A549 (cell line): ENCODE measurements at regions not wholly inside any gene's neighbourhood (a gene's known extent, or its start where the extent isn't known, plus 50 kb on each side); places are given as distances from the start of the nearest gene placed in this dataset.

Experiments used
- CHD2 ChIP-seq: fragments of 150-350 bp; IDR thresholded peaks from 2 replicates; pipeline ENCODE4 v1.6.1; 2014; ENCODE audit warnings: low read length; ENCODE audit not compliant: partially characterized antibody
- CTCF ChIP-seq: fragments of >200 bp; sonication (Bioruptor Twin); formaldehyde crosslinking; IDR thresholded peaks from 3 replicates; pipeline ENCODE4 v1.5.1; 2016
- E2F6 ChIP-seq: IDR thresholded peaks from 2 replicates; pipeline ENCODE4 v1.6.1; 2012; ENCODE audit warnings: low read depth, borderline replicate concordance
- EHF ChIP-seq: fragments of 250-450 bp; sonication (Bioruptor Pico); IDR thresholded peaks from 2 replicates; pipeline ENCODE4 v1.5.0; 2020; ENCODE audit warnings: mild to moderate bottlenecking
- EP300 ChIP-seq, 2 experiments: fragments of >200 bp; sonication (Bioruptor Twin); formaldehyde crosslinking; IDR thresholded peaks; 2 replicates in 1 of 2; 3 replicates in 1 of 2; pipeline ENCODE4 v1.6.1; 2016 to 2017
- ESRRA ChIP-seq: fragments of 150-350 bp; IDR thresholded peaks from 2 replicates; pipeline ENCODE4 v1.6.1; 2014; ENCODE audit warnings: mild to moderate bottlenecking, low read length, borderline replicate concordance
- FOSB ChIP-seq: fragments of 250-450 bp; sonication (Bioruptor Pico); IDR thresholded peaks from 2 replicates; pipeline ENCODE4 v1.5.0; 2020; ENCODE audit warnings: mild to moderate bottlenecking, moderate library complexity
- HDAC2 ChIP-seq: fragments of 200-600 bp; sonication (generic); IDR thresholded peaks from 2 replicates; pipeline ENCODE4 v1.6.1; 2016
- PHF8 ChIP-seq: fragments of 200-600 bp; sonication (generic); IDR thresholded peaks from 2 replicates; pipeline ENCODE4 v1.6.1; 2016; ENCODE audit warnings: low read depth, mild to moderate bottlenecking, antibody characterized with exemption, moderate library complexity, borderline replicate concordance
- POLR2A ChIP-seq: IDR thresholded peaks from 2 replicates; pipeline ENCODE4 v1.6.1; 2012; ENCODE audit warnings: mild to moderate bottlenecking, low read length
- SMC3 ChIP-seq: fragments of >200 bp; sonication (Bioruptor Twin); formaldehyde crosslinking; IDR thresholded peaks from 3 replicates; pipeline ENCODE4 v1.6.1; 2018; ENCODE audit warnings: inconsistent platforms
- SREBF2 ChIP-seq: fragments of 450-650 bp; IDR thresholded peaks from 2 replicates; pipeline ENCODE4 v1.6.1; 2014; ENCODE audit warnings: mild to moderate bottlenecking, moderate library complexity
- TF ChIP-seq, protein P1 (sequence below): fragments of >200 bp; sonication (Bioruptor Twin); formaldehyde crosslinking; IDR thresholded peaks from 2 replicates; pipeline ENCODE4 v1.6.1; 2016
- TF ChIP-seq, protein P2 (sequence below): fragments of 200-600 bp; sonication (generic); IDR thresholded peaks from 2 replicates; pipeline ENCODE4 v1.6.1; 2016; ENCODE audit warnings: antibody characterized with exemption, mild to moderate bottlenecking, moderate library complexity

DNA sequence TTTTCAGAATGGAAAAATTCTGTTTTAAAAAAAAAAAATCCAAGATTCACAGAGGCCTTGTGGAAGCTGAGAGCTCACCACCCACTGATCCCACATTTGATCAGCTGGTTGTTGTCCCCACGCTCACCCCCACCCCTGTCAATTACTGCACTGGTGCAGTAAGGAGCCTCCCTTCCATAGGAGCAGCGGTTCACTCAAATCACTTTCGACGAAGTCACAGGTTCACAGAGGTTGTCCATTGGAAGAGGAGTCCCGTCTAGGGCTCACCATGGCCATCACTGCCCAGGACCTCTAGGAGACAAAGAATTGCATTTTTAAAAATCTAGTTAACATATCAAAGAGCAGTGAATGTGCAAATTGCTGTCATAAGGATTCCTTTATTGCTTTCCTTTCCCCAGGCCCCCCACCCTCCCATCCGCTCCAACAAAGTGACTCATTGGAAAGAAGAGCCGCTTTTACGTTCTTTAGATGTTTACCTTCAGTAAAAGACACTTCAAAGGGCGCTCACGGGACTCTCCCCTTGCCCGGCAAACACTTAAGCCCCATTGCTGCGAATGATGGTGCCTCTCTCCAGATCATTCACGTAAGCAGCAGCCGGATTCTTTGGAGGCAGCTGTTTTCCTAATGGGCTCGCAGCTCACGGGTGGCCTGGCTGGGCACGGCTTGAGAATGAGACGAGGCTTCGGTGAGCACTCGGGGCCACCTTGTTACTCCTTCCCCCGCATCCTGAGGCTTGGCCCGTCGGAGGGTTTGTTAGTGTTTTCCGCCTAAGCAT lies 165.5 kb upstream of the SALL3 start:
- TF ChIP-seq ESRRA (no peak), SMC3 (no peak), SREBF2 (no peak), POLR2A (no peak), CTCF (no peak), PHF8 (no peak), FOSB (CRISPR knock-in tag) (no peak), EHF (CRISPR knock-in tag) (no peak), E2F6 (no peak), HDAC2 (no peak), CHD2 (no peak), EP300 (IDR thresholded peaks at IDR 0.05) (no peak)
- TF ChIP-seq, protein P1, sequence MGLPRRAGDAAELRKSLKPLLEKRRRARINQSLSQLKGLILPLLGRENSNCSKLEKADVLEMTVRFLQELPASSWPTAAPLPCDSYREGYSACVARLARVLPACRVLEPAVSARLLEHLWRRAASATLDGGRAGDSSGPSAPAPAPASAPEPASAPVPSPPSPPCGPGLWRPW = no peak
- TF ChIP-seq, protein P2, sequence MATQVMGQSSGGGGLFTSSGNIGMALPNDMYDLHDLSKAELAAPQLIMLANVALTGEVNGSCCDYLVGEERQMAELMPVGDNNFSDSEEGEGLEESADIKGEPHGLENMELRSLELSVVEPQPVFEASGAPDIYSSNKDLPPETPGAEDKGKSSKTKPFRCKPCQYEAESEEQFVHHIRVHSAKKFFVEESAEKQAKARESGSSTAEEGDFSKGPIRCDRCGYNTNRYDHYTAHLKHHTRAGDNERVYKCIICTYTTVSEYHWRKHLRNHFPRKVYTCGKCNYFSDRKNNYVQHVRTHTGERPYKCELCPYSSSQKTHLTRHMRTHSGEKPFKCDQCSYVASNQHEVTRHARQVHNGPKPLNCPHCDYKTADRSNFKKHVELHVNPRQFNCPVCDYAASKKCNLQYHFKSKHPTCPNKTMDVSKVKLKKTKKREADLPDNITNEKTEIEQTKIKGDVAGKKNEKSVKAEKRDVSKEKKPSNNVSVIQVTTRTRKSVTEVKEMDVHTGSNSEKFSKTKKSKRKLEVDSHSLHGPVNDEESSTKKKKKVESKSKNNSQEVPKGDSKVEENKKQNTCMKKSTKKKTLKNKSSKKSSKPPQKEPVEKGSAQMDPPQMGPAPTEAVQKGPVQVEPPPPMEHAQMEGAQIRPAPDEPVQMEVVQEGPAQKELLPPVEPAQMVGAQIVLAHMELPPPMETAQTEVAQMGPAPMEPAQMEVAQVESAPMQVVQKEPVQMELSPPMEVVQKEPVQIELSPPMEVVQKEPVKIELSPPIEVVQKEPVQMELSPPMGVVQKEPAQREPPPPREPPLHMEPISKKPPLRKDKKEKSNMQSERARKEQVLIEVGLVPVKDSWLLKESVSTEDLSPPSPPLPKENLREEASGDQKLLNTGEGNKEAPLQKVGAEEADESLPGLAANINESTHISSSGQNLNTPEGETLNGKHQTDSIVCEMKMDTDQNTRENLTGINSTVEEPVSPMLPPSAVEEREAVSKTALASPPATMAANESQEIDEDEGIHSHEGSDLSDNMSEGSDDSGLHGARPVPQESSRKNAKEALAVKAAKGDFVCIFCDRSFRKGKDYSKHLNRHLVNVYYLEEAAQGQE = no peak
